ENCODE measurements at regions not wholly inside any gene's neighbourhood (a gene's known extent, or its start where the extent isn't known, plus 50 kb on each side); places are given as distances from the start of the nearest gene placed in this dataset.

DNA sequence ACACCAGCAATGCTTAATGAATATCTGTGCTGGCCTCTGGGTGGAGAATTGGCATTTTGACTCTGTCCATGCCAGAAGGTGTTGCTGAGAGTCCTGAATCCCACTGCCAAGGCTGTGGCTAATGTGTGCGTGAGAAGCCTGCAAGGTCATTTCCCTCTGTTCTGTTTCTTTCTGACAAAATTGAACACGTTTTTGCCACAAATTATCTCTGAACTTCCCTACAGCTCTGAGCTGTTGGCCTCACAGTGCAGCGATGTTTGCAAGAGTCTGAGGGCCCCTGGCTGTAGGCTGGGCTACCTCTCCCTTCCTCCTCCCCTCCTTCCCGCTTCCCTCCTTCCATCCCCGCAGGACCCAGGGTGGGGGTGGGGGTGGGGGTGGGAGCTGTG is 154.1 kb upstream of the HS6ST1 start (continued):
- TF ChIP-seq TCF7L2 (IDR thresholded peaks at IDR 0.05; ENCODE audit: low read depth, low read length) (no peak), BORCS8-MEF2B (CRISPR knock-in tag; IDR thresholded peaks at IDR 0.05) (no peak)

DNA sequence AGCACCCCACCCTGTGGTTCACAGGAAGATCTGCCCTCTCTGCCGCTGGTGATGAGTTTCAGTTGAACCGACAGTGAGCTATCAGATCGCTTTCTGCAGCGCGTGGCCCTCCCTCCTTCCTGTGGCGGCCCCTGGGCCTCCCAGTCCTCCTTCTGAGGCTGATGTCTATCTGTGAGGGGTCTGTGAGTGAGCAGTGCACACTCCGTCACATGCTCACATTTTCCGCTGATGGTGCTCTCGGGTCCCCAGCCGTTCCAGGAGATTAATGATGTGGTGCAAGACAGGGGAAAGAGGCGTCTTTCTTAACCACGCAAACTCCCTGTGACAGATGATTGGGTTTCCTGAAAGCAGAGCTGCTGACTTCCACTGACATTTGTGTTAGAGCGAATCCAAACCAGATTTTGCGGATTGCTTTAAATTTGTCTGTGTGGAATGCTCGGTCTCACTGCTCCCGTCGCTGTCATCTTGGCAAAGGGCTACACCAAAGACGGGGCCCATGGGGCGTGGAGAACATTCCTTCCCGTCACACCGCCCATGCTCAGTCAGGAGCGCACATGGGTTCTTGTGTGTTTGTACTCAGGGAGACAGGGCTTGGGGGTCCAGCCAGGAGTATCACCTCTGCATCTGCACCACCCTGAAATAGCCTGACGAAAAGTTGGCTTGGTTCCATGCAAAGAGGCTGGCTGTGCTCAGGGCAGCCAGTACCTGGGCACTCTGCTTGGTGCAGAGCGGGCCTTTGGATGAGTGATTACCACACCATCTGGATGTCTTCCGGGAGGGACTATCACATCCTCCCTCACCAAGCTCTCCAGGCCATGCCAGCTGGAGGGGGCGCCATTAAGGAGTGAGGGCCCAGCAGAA is 154.7 kb upstream of the HS6ST1 start:
- Histone ChIP-seq H3K27ac (ENCODE audit: extremely low read length, insufficient read depth, low read length) (no peak overlapping the region), H3K79me2 (ENCODE audit: insufficient read depth, low read length) (no peaks in the 10 kb centered on the region), H2AFZ (ENCODE audit: low read length) (no peak overlapping the region), H3K4me2 (ENCODE audit: low read depth, low read length) (no peak overlapping the region), H3K27me3 (ENCODE audit: control insufficient read depth in 1 of 2, insufficient read depth in 2 of 2, low read length in 2 of 2) (no peaks in the 10 kb centered on the region; a peak in 1 of 5 replicates), H3K36me3 (replicated peaks in 1 of 2; ENCODE audit: control insufficient read depth in 1 of 2, insufficient read depth in 2 of 2, low read length in 2 of 2) (no peaks in the 10 kb centered on the region), H4K20me1 (ENCODE audit: insufficient read depth, low read length) (no peaks in the 10 kb centered on the region), H3K9ac (ENCODE audit: insufficient read depth, low read depth, low read length) (no peak overlapping the region), H3K4me1 (ENCODE audit: insufficient read depth, low read length) (no peaks in the 10 kb centered on the region), H3K4me3 (replicated peaks in 1 of 3; ENCODE audit: insufficient read depth in 1 of 3, low read depth in 2 of 3, low read length in 3 of 3) (no peak overlapping the region), H3K9me3 (ENCODE audit: low read length) (peaks cover 29% of the 10 kb centered on the region)
- intact Hi-C loops (cut with micrococcal nuclease; ENCODE audit: unreplicated experiment) (no loop called here), in situ Hi-C loops (cut with HindIII; ENCODE audit: extremely low pct_ligation_motif_present, low pct_unique_long_range_greater_than_20kb) (no loop called here)
- no peak for ATAC-seq
- TF ChIP-seq SNAPC2 (CRISPR knock-in tag; IDR thresholded peaks at IDR 0.05), result no peak
- 75% methylated on average over 26 of the region's 26 CpGs for WGBS (ENCODE audit: low lambda C conversion rate)
- ChIA-PET CTCF (ENCODE audit: low intra/inter-chr PET ratio, low total read pairs) (no interaction called here), POLR2A (no interaction called here)
- DNase-seq (ENCODE audit: low spot score), result no peak
- FAIRE-seq, result no peak
- BruUV-seq (replicated peaks), result no TSS peak

DNA sequence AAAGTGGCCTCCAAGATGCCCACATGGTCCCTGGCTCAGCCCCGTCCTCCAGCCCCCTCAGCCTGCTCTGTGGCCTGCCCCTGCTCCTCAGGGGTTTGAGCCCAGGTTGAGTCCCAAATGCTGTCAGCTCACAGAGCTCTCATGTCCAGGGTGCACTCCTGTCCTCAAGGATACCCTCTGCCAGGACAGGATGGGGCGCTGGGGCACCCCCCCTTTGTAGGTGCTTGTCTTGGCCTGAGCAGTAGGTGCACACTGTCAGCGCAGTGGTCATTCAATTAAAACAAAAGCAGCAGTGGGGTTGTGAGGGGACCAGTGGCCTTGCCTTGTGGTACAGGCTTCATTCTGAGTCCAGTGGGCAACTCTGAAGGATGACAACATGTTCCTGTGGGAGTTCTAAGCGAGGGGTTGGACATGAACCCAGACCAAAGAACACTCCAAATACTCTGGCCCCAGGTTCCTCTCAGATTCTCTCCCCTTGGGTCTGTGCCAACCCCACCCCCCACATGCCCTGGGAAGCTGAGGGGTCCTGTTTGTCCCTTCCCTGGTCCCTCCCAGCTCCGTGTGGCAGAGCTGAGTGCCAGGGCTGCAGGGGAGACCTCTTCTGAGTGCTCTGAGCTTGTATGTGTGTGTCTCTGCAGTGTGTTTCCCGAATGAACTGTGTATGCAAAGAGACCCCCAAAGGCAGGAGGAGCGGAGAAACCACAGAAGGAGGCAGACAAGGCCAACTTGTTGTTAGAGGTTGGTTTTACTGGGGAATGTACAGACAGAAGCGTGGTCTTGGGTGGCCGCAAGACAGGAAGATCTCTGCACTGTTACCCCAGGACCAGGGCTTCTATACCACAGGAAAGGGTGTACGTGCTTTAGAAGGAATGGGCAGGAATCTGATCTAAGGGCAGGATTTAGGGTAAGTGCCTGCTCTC is 155.6 kb upstream of the HS6ST1 start:
- CTCF ChIA-PET (ENCODE audit: low intra/inter-chr PET ratio, low total read pairs), result no interaction called here
- ATAC-seq, result no peak
- Histone ChIP-seq H3K4me1 (ENCODE audit: insufficient read depth, low read length) (no peaks in the 10 kb centered on the region), H3K27ac (ENCODE audit: extremely low read length, insufficient read depth, low read length) (no peak overlapping the region), H3K36me3 (replicated peaks in 1 of 2; ENCODE audit: control insufficient read depth in 1 of 2, insufficient read depth in 2 of 2, low read length in 2 of 2) (no peaks in the 10 kb centered on the region), H3K4me2 (ENCODE audit: low read depth, low read length) (no peak overlapping the region), H3K9me3 (ENCODE audit: low read length) (peaks cover 20% of the 10 kb centered on the region), H3K79me2 (ENCODE audit: insufficient read depth, low read length) (no peaks in the 10 kb centered on the region), H2AFZ (ENCODE audit: low read length) (no peak overlapping the region), H3K4me3 (replicated peaks in 1 of 3; ENCODE audit: insufficient read depth in 1 of 3, low read depth in 2 of 3, low read length in 3 of 3) (no peak overlapping the region), H4K20me1 (ENCODE audit: insufficient read depth, low read length) (no peaks in the 10 kb centered on the region), H3K9ac (ENCODE audit: insufficient read depth, low read depth, low read length) (no peak overlapping the region), H3K27me3 (ENCODE audit: control insufficient read depth in 1 of 2, insufficient read depth in 2 of 2, low read length in 2 of 2) (no peaks in the 10 kb centered on the region; a peak in 1 of 5 replicates)
- no TSS peak for BruUV-seq (replicated peaks)
- no peak for FAIRE-seq
- WGBS (ENCODE audit: low lambda C conversion rate), result 35% methylated on average over 10 of the region's 10 CpGs
- intact Hi-C loops (cut with micrococcal nuclease; ENCODE audit: unreplicated experiment), result no loop called here
- in situ Hi-C loops (cut with HindIII; ENCODE audit: extremely low pct_ligation_motif_present, low pct_unique_long_range_greater_than_20kb), result no loop called here
- TF ChIP-seq ZNF790 (CRISPR knock-in tag; IDR thresholded peaks at IDR 0.05; ENCODE audit: borderline replicate concordance) (no peak), ZNF746 (CRISPR knock-in tag; IDR thresholded peaks at IDR 0.05) (no peak), BRCA1 (CRISPR knock-in tag; IDR thresholded peaks at IDR 0.05) (no peak), ETV6 (CRISPR knock-in tag; conservative IDR thresholded peaks at IDR 0.05) (no peak)
- TF ChIP-seq, protein P1, sequence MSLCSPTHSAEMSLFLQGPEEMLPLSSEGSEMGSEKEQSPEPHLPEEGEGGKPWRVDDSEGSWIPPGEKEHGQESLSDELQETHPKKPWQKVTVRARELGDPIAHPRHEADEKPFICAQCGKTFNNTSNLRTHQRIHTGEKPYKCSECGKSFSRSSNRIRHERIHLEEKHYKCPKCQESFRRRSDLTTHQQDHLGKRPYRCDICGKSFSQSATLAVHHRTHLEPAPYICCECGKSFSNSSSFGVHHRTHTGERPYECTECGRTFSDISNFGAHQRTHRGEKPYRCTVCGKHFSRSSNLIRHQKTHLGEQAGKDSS (CRISPR knock-in tag; IDR thresholded peaks at IDR 0.05; ENCODE audit: borderline replicate concordance, low read depth), result no peak
- TF ChIP-seq, protein P2, sequence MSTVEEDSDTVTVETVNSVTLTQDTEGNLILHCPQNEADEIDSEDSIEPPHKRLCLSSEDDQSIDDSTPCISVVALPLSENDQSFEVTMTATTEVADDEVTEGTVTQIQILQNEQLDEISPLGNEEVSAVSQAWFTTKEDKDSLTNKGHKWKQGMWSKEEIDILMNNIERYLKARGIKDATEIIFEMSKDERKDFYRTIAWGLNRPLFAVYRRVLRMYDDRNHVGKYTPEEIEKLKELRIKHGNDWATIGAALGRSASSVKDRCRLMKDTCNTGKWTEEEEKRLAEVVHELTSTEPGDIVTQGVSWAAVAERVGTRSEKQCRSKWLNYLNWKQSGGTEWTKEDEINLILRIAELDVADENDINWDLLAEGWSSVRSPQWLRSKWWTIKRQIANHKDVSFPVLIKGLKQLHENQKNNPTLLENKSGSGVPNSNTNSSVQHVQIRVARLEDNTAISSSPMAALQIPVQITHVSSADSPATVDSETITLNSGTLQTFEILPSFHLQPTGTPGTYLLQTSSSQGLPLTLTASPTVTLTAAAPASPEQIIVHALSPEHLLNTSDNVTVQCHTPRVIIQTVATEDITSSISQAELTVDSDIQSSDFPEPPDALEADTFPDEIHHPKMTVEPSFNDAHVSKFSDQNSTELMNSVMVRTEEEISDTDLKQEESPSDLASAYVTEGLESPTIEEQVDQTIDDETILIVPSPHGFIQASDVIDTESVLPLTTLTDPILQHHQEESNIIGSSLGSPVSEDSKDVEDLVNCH (CRISPR knock-in tag; IDR thresholded peaks at IDR 0.05), result no peak
- POLR2A ChIA-PET, result no interaction called here
- DNase-seq (ENCODE audit: low spot score), result no peak
